HEK293T (cell line): ENCODE measurements at regions not wholly inside any gene's neighbourhood (a gene's known extent, or its start where the extent isn't known, plus 50 kb on each side); places are given as distances from the start of the nearest gene placed in this dataset.

ENCODE experiments used
- CTCF ChIA-PET: fragments of 350-600 bp; formaldehyde crosslinking; extraction: SDS; loops from one replicate; lab custom pipeline; 2021; ENCODE audit warnings: antibody characterized with exemption, inconsistent platforms; lab: Yijun Ruan, JAX
- POLR2A ChIA-PET: fragments of 350-600 bp; formaldehyde crosslinking; extraction: SDS; loops from one replicate; lab custom pipeline; 2020; ENCODE audit warnings: antibody characterized with exemption, inconsistent platforms; lab: Yijun Ruan, JAX
- DNase-seq: peaks from one replicate; pipeline ENCODE4 v3.0.0; 2012; ENCODE audit warnings: mixed read lengths; ENCODE audit errors: extremely low spot score
- ARNT ChIP-seq: fragments of 450-650 bp; IDR thresholded peaks from 2 replicates; pipeline ENCODE4 v1.6.1; 2017; ENCODE audit warnings: mild to moderate bottlenecking
- BHLHE40 ChIP-seq: fragments of 450-650 bp; IDR thresholded peaks from 2 replicates; pipeline ENCODE4 v1.6.1; 2016; ENCODE audit warnings: mild to moderate bottlenecking, moderate library complexity, borderline replicate concordance
- CTBP1 ChIP-seq: fragments of 450-650 bp; IDR thresholded peaks from 2 replicates; pipeline ENCODE4 v1.6.1; 2016; ENCODE audit warnings: borderline replicate concordance
- ELF4 ChIP-seq: fragments of 450-650 bp; IDR thresholded peaks from 2 replicates; pipeline ENCODE4 v1.6.1; 2017; ENCODE audit warnings: antibody characterized with exemption
- FOXA1 ChIP-seq: fragments of 450-650 bp; IDR thresholded peaks from 2 replicates; pipeline ENCODE4 v1.6.1; 2016; ENCODE audit warnings: mild to moderate bottlenecking
- FOXK2 ChIP-seq: fragments of 450-650 bp; IDR thresholded peaks from 2 replicates; pipeline ENCODE4 v1.6.1; 2016; ENCODE audit warnings: mild to moderate bottlenecking
- FOXM1 ChIP-seq: fragments of 450-650 bp; IDR thresholded peaks from 2 replicates; pipeline ENCODE4 v1.6.1; 2017; ENCODE audit warnings: mild to moderate bottlenecking, borderline replicate concordance
- HDGF ChIP-seq: fragments of 450-650 bp; IDR thresholded peaks from 2 replicates; pipeline ENCODE4 v1.6.1; 2017; ENCODE audit warnings: antibody characterized with exemption, borderline replicate concordance
- L3MBTL2 ChIP-seq: fragments of 450-650 bp; conservative IDR thresholded peaks from 2 replicates; pipeline ENCODE4 v1.6.1; 2016; ENCODE audit warnings: mild to moderate bottlenecking
- LEF1 ChIP-seq: fragments of 450-650 bp; IDR thresholded peaks from 2 replicates; pipeline ENCODE4 v1.6.1; 2017; ENCODE audit warnings: mild to moderate bottlenecking, borderline replicate concordance
- NFRKB ChIP-seq: fragments of 450-650 bp; IDR thresholded peaks from 2 replicates; pipeline ENCODE4 v1.6.1; 2016; ENCODE audit warnings: mild to moderate bottlenecking, moderate library complexity
- PKNOX1 ChIP-seq: fragments of 450-650 bp; IDR thresholded peaks from 2 replicates; pipeline ENCODE4 v1.6.1; 2016
- SP1 ChIP-seq: fragments of 450-650 bp; IDR thresholded peaks from 2 replicates; pipeline ENCODE4 v1.6.1; 2017
- SUZ12 ChIP-seq: fragments of 450-650 bp; IDR thresholded peaks from 2 replicates; pipeline ENCODE4 v1.6.1; 2016; ENCODE audit warnings: mild to moderate bottlenecking
- TARDBP ChIP-seq: fragments of 450-650 bp; IDR thresholded peaks from 2 replicates; pipeline ENCODE4 v1.6.1; 2016
- ZNF384 ChIP-seq: fragments of 450-650 bp; IDR thresholded peaks from 2 replicates; pipeline ENCODE4 v1.6.1; 2016

DNA sequence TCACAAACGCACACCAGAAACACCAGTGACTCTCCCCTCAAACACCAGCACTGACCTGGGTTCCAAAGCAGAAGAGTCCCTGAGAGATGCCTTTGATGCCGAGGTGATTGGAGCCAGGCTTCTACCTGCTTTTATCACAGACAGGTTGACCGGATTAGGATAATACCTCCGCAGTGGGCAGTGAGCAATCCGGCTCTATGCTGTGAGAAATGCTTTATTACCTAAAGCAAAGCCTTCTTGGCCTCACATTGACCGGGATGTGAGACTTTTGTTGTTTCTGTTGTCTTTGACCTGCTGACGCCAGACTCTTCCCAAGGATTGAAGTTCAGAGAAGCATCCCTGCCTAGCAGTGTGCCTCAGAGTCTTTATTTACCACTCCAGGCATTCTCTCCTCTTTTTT is 320.3 kb upstream of the CLINT1 start:
- ChIA-PET POLR2A (no interaction called here), CTCF (interaction anchor here (0.6 kb wide), 1 partner anchor 18 kb away, joined by 7 read pairs; no protein-coding TSS in a partner anchor)
- no peak for DNase-seq
- TF ChIP-seq FOXA1 (no peak), CTBP1 (no peak), TARDBP (no peak), FOXK2 (no peak), LEF1 (no peak), NFRKB (no peak), BHLHE40 (no peak), ELF4 (no peak), PKNOX1 (no peak), SP1 (no peak), ARNT (no peak), FOXM1 (no peak), L3MBTL2 (no peak)

DNA sequence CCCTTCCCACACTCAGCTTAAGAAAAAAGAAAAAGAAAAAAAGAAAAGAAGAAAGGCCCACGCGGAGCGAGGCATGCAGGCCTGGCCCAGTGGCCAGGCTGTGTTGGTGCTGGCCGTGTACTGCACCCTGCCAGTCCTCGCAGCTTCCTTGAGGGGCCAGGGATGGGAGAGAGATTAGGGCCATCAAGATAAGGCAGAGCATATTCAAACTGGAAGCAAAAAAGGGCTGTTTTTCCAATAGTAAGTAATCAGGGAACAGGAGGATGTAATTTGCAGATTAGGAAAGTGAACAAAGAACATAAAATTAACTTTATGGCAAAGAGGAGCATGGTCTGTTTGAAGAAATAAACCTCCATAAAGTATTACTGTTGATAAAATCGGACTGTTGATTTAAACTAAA is 319.6 kb upstream of the CLINT1 start:
- TF ChIP-seq BHLHE40 (no peak), CTBP1 (no peak), FOXM1 (no peak), PKNOX1 (no peak), NFRKB (no peak), SUZ12 (no peak), LEF1 (no peak), FOXK2 (no peak), L3MBTL2 (no peak), TARDBP (no peak), ZNF384 (no peak), ARNT (no peak), FOXA1 (no peak), SP1 (no peak), ELF4 (no peak), HDGF (no peak)
- POLR2A ChIA-PET = no interaction called here
- CTCF ChIA-PET = interaction anchor here (1.4 kb wide), 1 partner anchor 928 kb away, joined by 3 read pairs; no protein-coding TSS in a partner anchor
- no peak for DNase-seq

DNA sequence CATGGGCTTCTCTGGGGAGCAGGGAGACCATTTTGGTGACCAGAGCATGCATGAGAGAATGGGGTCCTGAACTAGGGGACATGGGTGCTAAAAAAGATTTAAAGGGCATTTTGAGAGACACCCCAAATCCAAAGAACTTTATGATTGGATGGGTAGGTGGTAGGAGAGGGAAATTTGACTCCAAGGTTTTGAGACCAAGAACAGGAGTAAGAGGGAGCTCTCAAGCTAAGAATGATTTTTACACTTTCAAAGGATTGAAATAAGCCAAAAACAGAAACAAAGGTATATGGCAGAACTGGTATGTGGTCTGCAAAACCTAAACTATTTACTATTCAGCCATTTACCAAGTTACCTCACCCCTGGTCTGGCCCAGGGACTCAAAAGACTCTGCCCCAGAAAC is 318.2 kb upstream of the CLINT1 start:
- DNase-seq = no peak
- ChIA-PET CTCF (interaction anchor here (0.7 kb wide), 1 partner anchor 518 kb away, joined by 3 read pairs; no protein-coding TSS in a partner anchor), POLR2A (no interaction called here)
- TF ChIP-seq FOXM1 = no peak
- TF ChIP-seq ARNT = no peak
- TF ChIP-seq SUZ12 = no peak
- no peak for TF ChIP-seq PKNOX1
- TF ChIP-seq SP1 = no peak
- TF ChIP-seq CTBP1 = no peak
- TF ChIP-seq BHLHE40 = no peak
- TF ChIP-seq LEF1 = no peak
- no peak for TF ChIP-seq TARDBP
- TF ChIP-seq FOXK2 = no peak
- TF ChIP-seq FOXA1 = no peak

DNA sequence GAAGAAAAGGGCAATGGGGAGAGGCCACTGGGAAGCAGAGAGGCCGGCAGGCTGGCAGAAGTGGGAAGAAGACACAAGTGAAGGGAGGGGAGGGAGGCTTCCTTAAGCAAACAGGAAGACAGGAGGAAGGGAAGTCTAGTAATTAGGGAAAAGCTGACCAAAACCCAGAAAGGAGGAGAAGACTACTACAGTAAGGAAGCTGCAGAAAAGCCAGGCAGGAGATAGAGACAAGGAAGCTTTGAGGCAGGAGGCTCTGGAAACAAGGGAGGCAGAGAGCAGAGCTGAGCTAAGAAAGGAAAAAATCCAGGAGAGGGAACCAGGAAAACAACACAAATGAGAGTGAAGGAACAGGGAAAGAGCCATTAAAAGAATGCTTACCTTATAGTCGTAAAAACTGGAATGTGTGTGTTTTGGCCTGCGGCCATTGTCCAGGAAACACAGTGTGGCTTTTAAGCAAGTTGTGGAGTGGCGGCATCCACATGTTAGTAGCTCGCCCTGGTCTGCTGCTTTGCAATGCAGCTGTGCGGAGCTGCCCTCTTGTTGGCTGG is 317.1 kb upstream of the CLINT1 start:
- ChIA-PET CTCF (interaction anchor here (0.5 to 2.6 kb wide), 8 partner anchors 10 to 1216 kb away, joined by 3 to 17 read pairs (median 8); no protein-coding TSS in a partner anchor), POLR2A (interaction anchor here (2.1 kb wide), 1 partner anchor 275 kb away, joined by 8 read pairs; no protein-coding TSS in a partner anchor)
- peak; percentile 20 for DNase-seq
- no peak for TF ChIP-seq NFRKB
- no peak for TF ChIP-seq TARDBP
- TF ChIP-seq HDGF = no peak
- no peak for TF ChIP-seq FOXA1
- TF ChIP-seq PKNOX1 = no peak
- TF ChIP-seq FOXM1 = no peak
- TF ChIP-seq ARNT = no peak
- no peak for TF ChIP-seq FOXK2
- TF ChIP-seq CTBP1 = no peak

- ChIA-PET POLR2A (interaction anchor here (1.2 to 2.1 kb wide), 2 partner anchors 13 to 276 kb away, joined by 3 to 8 read pairs; no protein-coding TSS in a partner anchor), CTCF (interaction anchor here (0.6 to 2.6 kb wide), 22 partner anchors 9 to 1217 kb away, joined by 3 to 17 read pairs (median 3); no protein-coding TSS in a partner anchor)
- TF ChIP-seq ELF4 (no peak), PKNOX1 (no peak), ARNT (no peak), FOXK2 (no peak), CTBP1 (no peak), SP1 (no peak), NFRKB (no peak), SUZ12 (no peak), TARDBP (no peak), HDGF (no peak), L3MBTL2 (no peak), LEF1 (no peak)
- peak; percentile 77 for DNase-seq
These were observed 316.2 kb upstream of the CLINT1 start for GRCh38 chr5:158174918-158175851.
